Stimulated activated CD8-positive, alpha-beta memory T cell treated with anti-CD3 and anti-CD28 coated beads, Interleukin-4, amount 100 ng/mL, for 24 hours (primary cell): ENCODE measurements at regions not wholly inside any gene's neighbourhood (a gene's known extent, or its start where the extent isn't known, plus 50 kb on each side); places are given as distances from the start of the nearest gene placed in this dataset.
"Not testable (repeated sequence)": the region's sequence is repeated elsewhere in the genome, so short reads cannot be mapped to it uniquely, and the experiment has no call there.

Source experiments
- DNase-seq: peaks from one replicate; pipeline ENCODE4 v3.0.0-alpha.2; 2020; ENCODE audit warnings: low read depth

- no peak for DNase-seq
Observed at GRCh38 chr12:75864161-75864560, 167.4 kb downstream of the PHLDA1 start.

- DNase-seq: no peak
Observed at GRCh38 chr12:75863533-75863932, 168.0 kb downstream of the PHLDA1 start.

- DNase-seq: no peak
Observed at GRCh38 chr12:75862692-75863471, 168.7 kb downstream of the PHLDA1 start.

GRCh38 chr12:75859868-75860267, 171.7 kb downstream of the PHLDA1 start:
- DNase-seq: no peak

- no peak for DNase-seq
Observed at GRCh38 chr12:75856235-75856634, 175.3 kb downstream of the PHLDA1 start.

- DNase-seq: no peak
Observed at GRCh38 chr12:75855360-75855759, 176.2 kb downstream of the PHLDA1 start.

GRCh38 chr12:75854681-75855309, 176.8 kb downstream of the PHLDA1 start:
- DNase-seq: no peak

GRCh38 chr12:75854137-75854536, 177.4 kb downstream of the PHLDA1 start:
- not testable (repeated sequence) for DNase-seq

- no peak for DNase-seq
Observed at GRCh38 chr12:75853626-75854025, 177.9 kb downstream of the PHLDA1 start.

GRCh38 chr12:75852956-75853355, 178.6 kb downstream of the PHLDA1 start:
- no peak for DNase-seq

- no peak for DNase-seq
Observed at GRCh38 chr12:75852143-75852542, 179.4 kb downstream of the PHLDA1 start.

GRCh38 chr12:75850721-75851462, 180.7 kb downstream of the PHLDA1 start:
- no peak for DNase-seq

- DNase-seq: no peak
Observed at GRCh38 chr12:75848961-75849360, 182.6 kb downstream of the PHLDA1 start.

- DNase-seq: no peak
Observed at GRCh38 chr12:75848431-75848925, 183.1 kb downstream of the PHLDA1 start.

GRCh38 chr12:75846102-75846501, 185.5 kb downstream of the PHLDA1 start:
- no peak for DNase-seq

- no peak for DNase-seq
Observed at GRCh38 chr12:75844985-75845384, 186.6 kb downstream of the PHLDA1 start.

- DNase-seq: no peak
Observed at GRCh38 chr12:75844049-75844770, 187.4 kb downstream of the PHLDA1 start.

GRCh38 chr12:75842090-75842489, 189.5 kb downstream of the PHLDA1 start:
- no peak for DNase-seq

GRCh38 chr12:75840994-75841355, 190.6 kb downstream of the PHLDA1 start:
- no peak for DNase-seq

GRCh38 chr12:75838309-75838708, 193.3 kb downstream of the PHLDA1 start:
- no peak for DNase-seq

GRCh38 chr12:75837700-75838099, 193.9 kb downstream of the PHLDA1 start:
- DNase-seq: no peak

- DNase-seq: no peak
Observed at GRCh38 chr12:75836533-75836932, 195.0 kb downstream of the PHLDA1 start.
